ENCODE measurements at regions not wholly inside any gene's neighbourhood (a gene's known extent, or its start where the extent isn't known, plus 50 kb on each side); places are given as distances from the start of the nearest gene placed in this dataset.

- FAIRE-seq (no peak), DNase-seq (ENCODE audit: low read depth in 1 of 2, low spot score in 1 of 2) (no peak), ATAC-seq (no peak)
- Histone ChIP-seq H3K27ac (no peak overlapping the region), H3K4me1 (peaks cover 40% of the 10 kb centered on the region), H3K9me3 (peaks cover 3% of the 10 kb centered on the region; the same call in 1 of the 3 replicates), H3K4me3 (no peak overlapping the region), H3K4me2 (peak overlapping the region; percentile 24)
- CTCF ChIA-PET: no interaction called here
- POLR2A ChIA-PET: interaction anchor here (0.6 kb wide), 1 partner anchor 556 kb away, joined by 4 read pairs; no protein-coding TSS in a partner anchor
- TF ChIP-seq FOXS1 (CRISPR knock-in tag; IDR thresholded peaks at IDR 0.05) (no peak), CEBPB (IDR thresholded peaks at IDR 0.05) (no peak), KDM1A (IDR thresholded peaks at IDR 0.05; ENCODE audit: low read depth) (no peak), ELK1 (IDR thresholded peaks at IDR 0.05; ENCODE audit: low read depth, low read length) (no peak), NFE2L2 (conservative IDR thresholded peaks at IDR 0.05; ENCODE audit: low read length) (no peak), PHF8 (IDR thresholded peaks at IDR 0.05; ENCODE audit: borderline replicate concordance, low read depth) (no peak), POLR2A (IDR thresholded peaks at IDR 0.05; ENCODE audit: low read length) (no peak), REST (IDR thresholded peaks at IDR 0.05) (no peak), HEYL (CRISPR knock-in tag; IDR thresholded peaks at IDR 0.05) (no peak), CHD4 (IDR thresholded peaks at IDR 0.05; ENCODE audit: borderline replicate concordance) (no peak), MAFK (IDR thresholded peaks at IDR 0.05; ENCODE audit: partially characterized antibody) (no peak), SMC3 (IDR thresholded peaks at IDR 0.05) (no peak), JUN (IDR thresholded peaks at IDR 0.05) (no peak), CBX8 (IDR thresholded peaks at IDR 0.05) (no peak), RARB (CRISPR knock-in tag; IDR thresholded peaks at IDR 0.05) (no peak), MAZ (IDR thresholded peaks at IDR 0.05; ENCODE audit: borderline replicate concordance, low read depth, low read length) (no peak)
- 100% methylated on average over 1 of the region's 1 CpG for WGBS (ENCODE audit: missing lambda C conversion rate)
Measured at GRCh38 chr1:168466714-168467131, 77.1 kb downstream of the XCL2 start.

GRCh38 chr1:168466092-168466713 lies 77.6 kb downstream of the XCL2 start:
- ATAC-seq (no peak), DNase-seq (ENCODE audit: low read depth in 1 of 2, low spot score in 1 of 2) (no peak), FAIRE-seq (no peak)
- Histone ChIP-seq H3K4me1 (peaks cover 38% of the 10 kb centered on the region), H3K27ac (no peak overlapping the region), H3K4me3 (no peak overlapping the region), H3K4me2 (peak overlapping the region; percentile 24), H3K9me3 (peaks cover 7% of the 10 kb centered on the region; the same call in 1 of the 3 replicates)
- POLR2A ChIA-PET: interaction anchor here (0.6 kb wide), 1 partner anchor 556 kb away, joined by 4 read pairs; no protein-coding TSS in a partner anchor
- WGBS (ENCODE audit: missing lambda C conversion rate): 30% methylated on average over 5 of the region's 5 CpGs
- CTCF ChIA-PET: no interaction called here
- no peak for TF ChIP-seq HMGXB4 (CRISPR knock-in tag; IDR thresholded peaks at IDR 0.05; ENCODE audit: borderline replicate concordance)
- no peak for TF ChIP-seq ZC3H11A (IDR thresholded peaks at IDR 0.05)
- no peak for TF ChIP-seq ZFP36 (IDR thresholded peaks at IDR 0.05; ENCODE audit: borderline replicate concordance, partially characterized antibody)
- TF ChIP-seq CHD4 (IDR thresholded peaks at IDR 0.05; ENCODE audit: borderline replicate concordance): no peak
- TF ChIP-seq KDM1A (IDR thresholded peaks at IDR 0.05; ENCODE audit: low read depth): no peak
- no peak for TF ChIP-seq ATOH8 (CRISPR knock-in tag; IDR thresholded peaks at IDR 0.05; ENCODE audit: low read depth)
- no peak for TF ChIP-seq REST (IDR thresholded peaks at IDR 0.05)
- TF ChIP-seq PBX3 (IDR thresholded peaks at IDR 0.05): no peak
- TF ChIP-seq HEYL (CRISPR knock-in tag; IDR thresholded peaks at IDR 0.05): no peak
- TF ChIP-seq ZSCAN20 (CRISPR knock-in tag; IDR thresholded peaks at IDR 0.05): no peak
- no peak for TF ChIP-seq BCL3 (IDR thresholded peaks at IDR 0.05)
